SK-N-DZ (cell line): ENCODE measurements at regions not wholly inside any gene's neighbourhood (a gene's known extent, or its start where the extent isn't known, plus 50 kb on each side); places are given as distances from the start of the nearest gene placed in this dataset.

Experiments
- DNase-seq: peaks from one replicate; pipeline ENCODE4 v3.0.0-alpha.2; 2015; ENCODE audit warnings: low spot score

DNA sequence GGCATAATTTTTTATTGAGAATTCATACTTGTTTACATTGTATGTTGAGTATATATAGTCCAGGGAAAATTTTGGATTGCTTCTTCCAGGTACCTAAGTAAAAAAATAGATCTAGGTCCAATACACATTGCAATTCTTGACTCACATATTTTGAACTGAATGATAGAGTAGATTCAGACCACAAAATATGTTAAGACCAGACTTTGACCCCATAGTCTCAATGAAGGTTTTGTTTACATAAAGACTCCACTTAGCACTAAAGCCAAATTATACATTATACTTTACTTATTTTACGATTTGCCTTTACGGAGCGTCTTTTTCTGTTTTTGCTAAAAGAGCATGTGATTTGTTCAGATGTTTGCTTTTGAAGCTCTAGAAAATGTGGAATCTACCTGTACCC, 144.1 kb upstream of the PTCHD4 start:
- no peak for DNase-seq

DNA sequence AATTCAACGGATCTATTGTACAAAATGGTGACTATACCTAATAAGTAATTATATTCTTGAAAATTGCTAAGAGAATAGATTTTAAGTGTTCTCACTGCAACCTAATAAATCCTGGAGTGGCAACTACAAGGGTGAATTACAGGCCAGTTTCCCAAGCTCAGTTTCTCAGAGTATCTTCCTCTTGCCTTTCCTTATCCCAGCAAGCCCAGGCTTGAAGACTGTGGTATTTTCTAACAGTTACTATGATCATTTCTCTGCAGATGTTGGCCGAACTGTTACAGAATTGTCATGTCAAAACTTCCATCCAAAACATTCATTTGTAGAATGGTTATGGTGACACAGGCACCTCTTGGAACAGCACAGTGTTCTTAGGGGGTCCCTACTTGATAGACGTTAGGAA, 138.1 kb upstream of the PTCHD4 start:
- no peak for DNase-seq

DNA sequence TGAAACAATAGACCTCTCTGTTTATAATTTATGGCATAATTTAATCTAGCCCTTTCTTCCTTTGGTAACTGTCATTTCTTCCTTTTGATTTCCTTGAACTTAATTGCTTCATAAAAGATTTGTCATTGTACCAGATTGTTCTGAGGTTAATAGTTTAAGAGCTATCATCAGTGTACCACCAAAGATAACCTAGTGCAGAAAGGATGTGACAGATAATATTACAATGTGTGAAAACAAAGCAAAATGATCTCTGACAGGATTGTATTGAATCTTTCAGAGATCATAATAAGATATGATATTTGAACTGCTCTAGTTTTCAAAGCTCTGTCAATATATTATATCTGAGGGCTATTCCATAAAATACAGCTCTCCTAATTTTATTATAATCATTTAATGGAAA, 132.1 kb upstream of the PTCHD4 start:
- no peak for DNase-seq

DNA sequence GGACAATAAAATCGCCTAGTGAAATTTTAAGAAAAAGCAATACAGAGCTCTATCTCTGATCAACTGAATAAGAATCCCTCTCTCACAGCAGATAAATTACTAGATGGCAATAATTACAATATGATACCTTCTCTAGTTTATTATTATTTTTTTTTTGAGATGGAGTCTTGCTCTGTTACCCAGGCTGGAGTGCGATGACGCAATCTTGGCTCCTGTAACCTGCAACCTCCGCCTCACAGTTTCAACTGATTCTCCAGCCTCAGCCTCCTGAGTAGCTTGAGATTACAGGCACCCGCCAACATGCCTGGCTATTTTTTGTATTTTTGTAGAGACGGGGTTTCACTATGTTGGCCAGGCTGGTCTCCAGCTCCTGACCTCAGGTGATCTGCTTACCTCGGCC, 129.3 kb upstream of the PTCHD4 start:
- no peak for DNase-seq

DNA sequence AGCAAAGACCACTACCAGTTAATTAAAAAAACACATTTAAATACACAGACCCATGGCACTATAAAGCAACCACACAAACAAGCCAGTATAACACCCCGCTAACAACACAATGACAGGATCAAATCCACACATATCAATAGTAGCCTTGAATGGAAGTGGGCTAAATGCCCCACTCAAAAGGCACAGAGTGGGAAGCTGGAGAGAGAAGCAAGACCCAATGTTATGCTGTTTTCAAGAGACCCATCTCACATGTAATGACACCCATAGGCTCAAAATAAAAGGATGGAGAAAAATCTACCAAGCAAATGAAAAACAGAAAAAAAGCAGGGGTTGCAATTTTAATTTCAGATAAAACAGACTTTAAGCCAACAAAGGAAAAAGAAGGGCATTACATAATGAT, 125.4 kb upstream of the PTCHD4 start:
- no peak for DNase-seq

DNA sequence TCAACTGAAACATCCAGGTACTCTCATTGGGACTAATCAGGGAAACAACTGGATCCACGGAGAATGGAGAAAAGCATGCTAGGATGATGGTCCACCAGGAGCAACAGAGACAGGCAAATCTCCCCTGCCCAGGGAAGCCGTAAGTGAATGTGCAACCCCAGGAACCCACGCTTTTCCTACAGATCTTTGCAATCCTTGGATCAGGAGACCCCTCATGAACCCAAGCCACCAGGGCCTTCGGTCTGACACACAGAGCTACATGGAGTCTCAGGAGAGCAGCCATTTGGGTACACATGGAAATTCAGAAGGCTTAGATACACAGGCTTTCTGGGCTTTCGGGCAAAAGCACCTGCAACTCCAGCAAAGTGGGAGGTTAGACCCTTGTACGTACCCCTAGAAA, 122.1 kb upstream of the PTCHD4 start:
- DNase-seq = no peak

DNA sequence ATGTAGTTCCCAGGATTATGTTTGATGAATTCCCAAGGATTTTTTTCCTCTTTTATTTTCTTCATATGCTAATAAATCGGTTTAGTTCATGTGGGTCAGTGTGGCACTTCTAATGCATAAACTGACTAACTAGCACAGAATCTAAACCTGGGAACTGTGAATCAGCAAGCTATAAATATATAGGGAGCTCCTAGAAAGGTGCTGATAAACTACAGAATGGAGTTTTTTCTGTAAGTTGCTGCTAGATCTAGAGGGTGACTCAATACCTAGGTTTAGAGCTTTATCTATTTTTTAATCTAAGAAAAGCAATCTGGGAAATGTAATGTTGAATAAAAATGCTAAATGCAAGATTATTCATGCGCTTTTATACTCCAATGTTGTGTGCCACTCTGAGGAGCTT, 118.8 kb upstream of the PTCHD4 start:
- DNase-seq = no peak

DNA sequence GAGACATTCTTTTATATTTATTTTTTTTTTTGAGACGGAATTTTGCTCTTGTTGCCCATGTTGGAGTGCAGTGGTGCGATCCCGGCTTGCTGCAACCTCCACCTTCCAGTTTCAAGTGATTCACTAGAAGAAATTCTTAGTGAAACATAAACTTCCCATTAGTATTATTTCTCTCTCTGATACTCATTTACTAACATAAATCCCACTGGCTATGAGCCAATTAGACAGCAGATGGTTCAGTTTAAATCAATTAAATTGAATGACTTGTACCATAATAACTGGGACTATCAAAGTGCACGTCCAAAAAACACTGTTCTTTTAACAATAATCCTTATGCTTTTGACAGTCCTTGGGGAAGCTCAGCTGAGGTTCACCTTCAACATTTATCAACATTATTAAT, 111.2 kb upstream of the PTCHD4 start:
- no peak for DNase-seq

DNA sequence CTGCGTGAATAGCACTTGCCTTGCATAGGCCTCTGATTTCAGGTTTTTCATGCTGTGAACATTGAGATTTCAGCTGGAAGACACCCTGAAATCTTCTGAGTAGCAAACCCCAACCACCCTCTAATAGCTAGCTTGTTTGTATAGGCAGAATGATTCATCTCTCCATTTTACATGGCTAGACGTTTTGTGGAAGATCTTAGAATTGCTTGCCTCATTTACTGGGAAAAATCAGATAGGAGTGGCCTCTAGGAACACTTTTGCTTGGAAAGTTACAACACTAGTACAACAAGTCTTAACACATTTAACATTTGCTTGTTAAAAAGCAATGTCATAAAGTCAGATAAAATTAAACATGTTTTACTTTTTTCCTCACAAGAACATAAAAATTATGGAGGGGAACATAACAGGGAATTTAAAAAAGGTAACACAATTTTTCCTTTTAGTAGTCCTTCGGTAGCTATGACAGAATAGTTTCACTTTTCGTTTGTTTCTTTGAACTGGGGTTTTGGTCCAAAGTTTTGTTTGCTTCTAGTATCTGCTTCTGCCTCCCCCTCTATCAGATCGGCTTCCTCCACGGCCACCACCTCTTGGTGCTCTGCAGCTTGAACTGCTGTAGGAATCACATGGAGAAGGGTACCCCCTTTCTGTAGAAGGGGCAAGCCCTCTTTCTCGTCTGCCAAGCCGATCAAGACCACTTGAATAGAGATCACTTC, 102.2 kb upstream of the PTCHD4 start:
- DNase-seq = no peak

DNA sequence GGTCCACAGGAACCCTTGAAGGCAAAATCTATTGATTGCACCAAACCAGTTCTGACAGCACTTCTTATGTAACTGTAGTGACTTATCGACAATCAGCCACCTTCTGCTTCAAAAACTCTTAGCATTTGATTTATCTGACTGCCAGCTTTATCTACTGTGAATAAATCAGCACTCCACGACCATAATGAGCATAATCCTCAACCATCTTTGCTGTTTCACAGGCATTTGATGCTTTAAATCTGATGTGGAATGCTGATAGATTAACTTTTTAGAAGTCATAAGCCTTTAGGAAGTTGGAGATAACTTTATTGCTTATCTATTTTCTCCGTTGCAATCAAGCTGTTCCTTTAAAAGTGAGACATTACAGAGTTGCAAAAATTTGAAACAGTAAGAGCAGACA, 101.5 kb upstream of the PTCHD4 start:
- DNase-seq = no peak

DNA sequence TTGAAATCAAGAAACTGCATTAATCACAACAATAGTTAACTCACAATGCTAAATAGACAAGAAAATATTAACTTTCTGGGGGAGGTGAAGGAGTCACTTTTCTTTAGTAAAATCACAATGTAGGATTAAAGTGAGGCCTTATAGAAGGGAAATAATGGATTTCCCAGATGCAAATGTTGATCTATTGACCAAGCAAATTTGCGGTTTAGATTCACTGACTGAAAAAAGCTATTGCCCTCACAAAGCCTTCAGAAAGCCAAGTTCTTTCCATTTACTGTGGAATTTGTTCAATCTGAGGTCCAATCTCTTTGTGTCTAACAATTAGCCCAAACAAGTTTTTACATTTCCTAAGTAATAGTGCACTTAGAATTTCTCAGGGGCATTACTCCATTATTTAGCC, 95.1 kb upstream of the PTCHD4 start:
- DNase-seq = no peak

DNA sequence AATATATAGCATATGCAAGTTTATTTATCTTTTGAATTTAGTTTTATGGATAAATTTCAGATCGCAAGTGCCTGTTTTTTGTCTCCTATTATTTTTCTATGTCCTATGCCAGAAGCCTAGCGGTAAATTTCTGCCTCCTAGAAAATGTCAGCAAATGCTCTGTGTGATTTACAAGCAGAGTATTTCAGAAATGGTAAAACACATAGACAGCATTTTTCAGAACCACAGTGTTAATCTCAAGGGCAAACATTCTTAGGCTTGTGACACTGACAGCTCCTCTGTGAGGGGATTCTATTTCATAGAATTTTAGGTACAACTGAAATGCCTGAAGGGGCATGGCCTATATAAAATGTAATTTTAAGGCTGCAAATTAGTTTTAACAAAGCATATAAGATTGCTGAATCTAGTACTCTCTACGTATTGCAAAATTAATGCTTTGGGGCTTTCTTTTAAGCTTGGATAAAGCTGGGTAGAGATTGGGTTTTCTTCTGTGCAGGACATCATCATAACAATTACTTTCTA, 89.9 kb upstream of the PTCHD4 start:
- DNase-seq = no peak

DNA sequence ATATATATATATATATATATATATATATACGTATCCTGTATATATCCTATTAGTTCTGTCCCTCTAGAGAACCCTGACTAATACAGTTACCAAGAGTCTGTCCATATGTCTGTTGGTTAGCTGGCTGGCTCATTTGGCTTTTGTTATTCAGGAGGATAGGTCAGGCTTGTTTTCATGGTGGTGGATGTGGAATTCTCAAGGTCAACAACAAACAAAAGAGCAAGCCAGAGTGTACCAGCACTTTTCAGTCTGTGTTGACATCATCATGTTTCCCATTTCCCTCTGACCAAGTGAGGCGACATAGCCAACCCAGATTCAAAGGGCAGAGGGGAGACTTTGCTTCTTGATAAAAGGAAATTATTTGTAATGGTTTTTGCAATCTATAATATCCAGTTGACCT, 88.5 kb upstream of the PTCHD4 start:
- DNase-seq = no peak

DNA sequence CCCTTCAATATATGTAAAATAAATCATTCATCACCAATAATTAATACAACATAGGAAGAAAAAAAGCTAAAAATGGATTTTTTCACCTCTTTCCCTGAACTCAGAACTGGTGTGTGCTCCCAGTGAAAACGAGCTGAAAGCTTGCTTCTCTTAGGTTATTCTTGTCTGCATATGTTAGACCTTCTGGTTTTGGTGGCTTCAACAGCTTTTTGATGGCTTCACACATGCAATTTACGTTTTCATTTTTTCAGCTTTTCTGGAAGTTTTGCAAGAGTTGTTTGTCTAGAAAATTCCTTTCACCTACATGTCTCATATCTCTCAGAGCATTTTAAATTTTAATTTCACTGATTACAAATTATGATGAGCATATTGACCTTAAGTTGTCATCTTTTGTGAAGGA, 86.9 kb upstream of the PTCHD4 start:
- no peak for DNase-seq

DNA sequence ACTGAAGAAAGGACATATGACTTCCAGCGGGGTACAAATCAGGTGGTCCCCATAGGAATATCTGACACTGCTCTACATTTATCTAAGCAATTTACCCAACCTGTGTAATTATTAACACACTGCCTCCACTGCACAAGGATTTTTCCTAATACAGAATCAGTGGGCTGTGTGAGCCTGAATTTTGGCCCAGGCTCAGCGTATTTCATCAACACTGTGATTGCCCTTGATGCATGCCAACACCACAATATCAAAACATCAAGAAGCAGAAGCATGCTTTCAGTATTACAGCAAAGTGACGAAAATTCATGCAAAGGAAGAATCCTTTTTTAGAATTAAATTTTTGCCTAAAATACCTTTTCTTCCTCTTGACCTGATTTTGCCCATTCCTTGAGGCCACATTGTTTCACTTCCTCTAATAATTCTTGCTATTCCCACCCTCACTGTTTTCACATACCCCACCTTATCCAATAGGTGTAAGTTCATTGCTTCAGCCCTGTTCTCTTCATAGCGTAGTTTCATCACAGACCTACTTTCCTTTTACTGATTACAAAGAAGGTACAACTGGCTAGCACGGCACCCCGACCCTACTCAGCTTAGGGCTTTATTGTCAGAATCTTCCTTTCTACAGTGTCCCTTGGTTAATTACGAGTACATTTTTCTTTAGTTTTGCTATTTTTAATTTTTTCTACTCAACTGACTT, 83.7 kb upstream of the PTCHD4 start:
- DNase-seq = no peak

DNA sequence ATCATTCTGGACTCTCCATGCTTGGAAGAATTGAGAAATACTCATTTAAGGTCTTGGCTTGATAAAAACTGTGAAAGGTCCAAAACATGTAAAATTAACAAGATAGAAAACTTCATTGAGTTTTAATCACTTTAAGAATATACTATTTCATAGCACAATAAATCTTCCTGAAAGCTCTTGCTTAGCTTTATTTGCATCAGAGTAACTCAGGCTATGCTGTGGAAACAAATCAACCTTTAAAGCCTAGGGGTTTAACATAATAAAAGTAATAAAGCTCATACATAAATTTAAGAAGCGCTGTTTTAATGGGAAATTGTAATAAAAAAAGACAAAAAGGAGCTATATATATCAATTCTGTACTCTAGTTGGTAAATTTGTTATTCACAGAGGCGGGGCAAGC, 77.2 kb upstream of the PTCHD4 start:
- DNase-seq = no peak

DNA sequence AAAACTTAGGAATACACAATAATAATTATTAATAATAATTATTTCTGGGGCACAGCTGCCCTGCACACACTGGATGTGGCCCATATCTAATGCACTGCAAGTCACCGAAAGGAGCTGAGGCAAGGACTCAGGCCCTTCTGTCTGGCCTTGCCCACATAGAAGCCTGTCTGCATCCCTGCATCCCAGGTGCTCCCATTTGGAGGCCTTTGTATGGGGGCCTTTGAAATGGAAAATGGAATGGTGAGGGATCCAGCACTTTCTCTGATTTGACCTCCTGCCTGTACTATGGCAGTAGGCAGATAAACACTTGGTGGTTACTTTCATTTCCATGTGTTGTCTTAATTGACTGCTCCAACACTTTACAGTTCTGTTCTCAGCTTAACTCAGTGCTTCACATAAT, 75.7 kb upstream of the PTCHD4 start:
- no peak for DNase-seq

DNA sequence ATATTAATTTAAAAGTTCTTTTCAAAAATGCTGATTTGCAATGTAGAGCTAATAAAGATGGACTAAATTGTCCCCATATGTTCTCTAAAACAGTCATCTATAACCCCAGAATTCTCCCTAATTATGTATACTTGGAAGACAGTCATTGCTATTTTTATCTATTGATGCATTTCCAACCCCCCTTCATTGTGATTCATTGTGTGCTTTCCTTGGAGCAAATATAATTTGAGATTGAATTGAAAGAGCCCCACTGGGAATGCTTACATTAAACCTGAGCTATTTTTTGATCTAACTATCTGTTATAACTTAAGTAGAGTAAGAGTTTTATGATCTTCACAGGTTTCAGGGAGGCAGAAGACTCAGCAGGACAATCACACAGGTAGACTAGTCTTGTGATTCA, 73.7 kb upstream of the PTCHD4 start:
- no peak for DNase-seq

DNA sequence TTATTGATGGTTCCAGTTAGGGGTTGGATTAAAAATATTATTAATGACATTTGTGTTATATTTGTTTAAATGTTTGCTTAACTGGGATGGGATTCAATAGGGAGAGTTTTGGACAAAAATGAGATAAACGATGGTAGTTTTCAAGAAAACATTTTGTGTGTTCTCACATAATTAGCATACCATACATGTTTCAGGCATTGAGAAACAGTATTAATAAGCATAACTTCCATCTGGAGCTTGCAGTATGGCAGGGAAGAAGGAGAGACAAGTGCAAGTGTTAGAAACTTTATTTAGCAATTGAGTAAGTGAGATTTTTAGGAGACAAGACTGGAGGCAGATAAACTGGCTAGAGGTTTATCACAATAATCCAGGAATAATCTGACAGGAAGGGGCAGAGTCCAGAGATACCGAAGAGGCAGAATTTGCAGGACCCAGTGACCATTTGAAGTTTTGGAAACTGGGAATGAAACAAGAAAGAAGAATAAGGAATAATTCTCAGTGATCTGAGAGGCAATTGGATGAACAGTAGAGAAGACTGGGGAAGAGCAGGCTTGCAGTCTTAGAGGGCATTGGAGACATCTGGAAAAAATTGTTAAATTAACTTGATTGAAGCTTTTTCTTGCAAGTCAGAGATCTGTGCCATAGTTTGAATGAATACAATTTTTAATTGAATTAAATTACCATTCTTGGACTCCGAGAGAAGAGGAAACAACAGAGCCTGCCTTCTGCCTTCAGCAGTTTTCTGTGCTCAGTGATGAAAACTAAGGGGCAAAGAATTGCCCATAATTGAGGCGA, 73.0 kb upstream of the PTCHD4 start:
- DNase-seq = no peak

DNA sequence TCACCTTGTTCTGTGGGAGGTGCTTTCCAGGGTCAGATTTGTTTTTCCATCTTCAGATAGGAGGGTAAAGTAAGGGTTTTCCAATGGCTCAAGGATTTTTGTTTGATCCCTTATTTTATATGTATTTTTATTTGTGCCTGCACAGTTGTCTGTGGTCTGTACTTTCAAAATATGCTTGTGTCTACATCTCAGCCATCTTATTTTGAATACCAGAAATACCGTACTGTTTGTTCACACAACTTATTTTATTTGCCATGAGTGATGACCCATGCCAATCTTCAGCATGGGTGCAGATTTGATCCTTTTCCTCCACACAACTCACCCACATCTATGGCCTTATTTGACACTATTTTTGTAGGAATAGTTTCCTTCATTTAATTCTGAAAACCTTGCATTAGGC, 72.2 kb upstream of the PTCHD4 start:
- no peak for DNase-seq

DNA sequence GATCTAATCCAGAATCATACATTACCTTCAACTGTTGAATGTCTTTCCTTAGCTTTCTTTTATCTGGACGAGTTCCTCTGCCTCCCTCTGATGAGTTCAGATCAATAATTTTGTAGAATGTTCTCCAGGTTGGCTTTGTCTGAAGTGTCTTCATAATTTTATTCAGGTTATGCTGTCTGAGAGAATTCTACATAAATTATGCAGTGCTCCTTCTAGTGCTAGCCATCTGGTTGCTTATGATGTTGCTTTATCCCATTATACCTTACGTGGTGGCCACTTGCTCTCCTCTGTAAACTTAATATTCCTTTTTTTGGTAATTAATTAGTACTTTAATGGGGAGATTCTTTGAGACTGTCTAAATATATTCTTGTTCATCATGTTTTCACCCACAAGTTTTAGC, 67.7 kb upstream of the PTCHD4 start:
- DNase-seq = no peak

DNA sequence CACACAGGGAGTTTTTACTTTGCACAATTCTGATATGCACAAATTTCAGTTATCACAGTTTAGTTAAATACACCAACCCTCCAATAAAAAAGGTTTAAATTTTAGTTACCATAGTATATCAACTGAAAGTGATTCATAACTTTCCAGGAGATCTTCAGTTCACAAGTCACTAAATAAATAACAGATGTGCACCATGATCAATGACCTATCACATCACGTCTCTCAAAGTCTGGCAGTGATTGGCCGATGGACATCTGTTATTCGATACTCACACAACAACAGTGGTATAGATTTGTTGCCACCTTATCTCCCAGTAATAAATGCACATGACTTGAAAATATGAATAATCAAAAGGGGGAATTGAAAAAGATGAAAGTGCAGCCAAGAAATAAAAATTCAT, 66.8 kb upstream of the PTCHD4 start:
- DNase-seq = no peak
